Anterior cingulate cortex (tissue), 58 donors: ENCODE measurements at regions not wholly inside any gene's neighbourhood (a gene's known extent, or its start where the extent isn't known, plus 50 kb on each side); places are given as distances from the start of the nearest gene placed in this dataset.
A peak's percentile ranks its signal among the peaks of the same experiment; 100 is the strongest.
"Not testable (repeated sequence)": the region's sequence is repeated elsewhere in the genome, so short reads cannot be mapped to it uniquely, and the experiment has no call there.

Experiments
- DNase-seq, 58 donors: peaks; one replicate each; lab custom pipeline; 2025; lab: John Stamatoyannopoulos, UW

GRCh38 chr3:106332884-106333283 lies 464.1 kb upstream of the CBLB start:
- no peak for DNase-seq

- DNase-seq = no peak
These were observed 465.3 kb upstream of the CBLB start for GRCh38 chr3:106333911-106334618.

- no peak for DNase-seq
These were observed 467.8 kb upstream of the CBLB start for GRCh38 chr3:106336619-106337018.

- no peak for DNase-seq
These were observed 468.3 kb upstream of the CBLB start for GRCh38 chr3:106337116-106337515.

DNA sequence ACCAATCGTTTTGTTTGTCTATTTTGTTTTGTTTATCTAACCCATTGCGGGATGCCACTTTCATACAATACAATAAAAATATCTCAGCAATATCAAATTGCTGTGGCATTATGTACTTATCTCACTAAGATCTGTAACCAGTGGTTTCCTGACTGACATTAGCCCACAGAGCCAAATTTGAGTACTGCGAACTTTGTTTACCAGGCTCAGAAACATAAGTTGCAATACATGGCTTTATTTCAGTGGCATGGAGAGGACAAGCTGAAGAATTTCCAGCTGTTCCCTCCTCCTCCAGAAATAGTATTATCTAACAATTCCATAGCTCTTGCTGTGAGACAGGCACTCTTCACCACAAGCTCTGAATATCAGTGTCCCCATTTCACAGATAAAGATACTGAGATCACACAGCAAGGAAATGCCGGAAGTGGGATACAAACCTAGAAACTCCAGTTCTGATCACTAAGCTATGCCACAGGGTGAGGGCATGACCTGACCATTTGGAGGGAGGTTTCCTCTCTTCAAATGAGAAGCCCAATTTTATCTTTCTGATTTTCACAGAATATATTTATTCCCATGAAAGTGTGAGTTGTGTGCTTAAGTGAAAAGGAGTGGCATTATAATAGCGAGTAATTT lies 469.9 kb upstream of the CBLB start:
- DNase-seq = no peak

GRCh38 chr3:106339551-106339950 lies 470.7 kb upstream of the CBLB start:
- DNase-seq = no peak

GRCh38 chr3:106341087-106341486 lies 472.3 kb upstream of the CBLB start:
- DNase-seq = peak in 1 of 58 donors; percentile 2

GRCh38 chr3:106341586-106342162 lies 472.9 kb upstream of the CBLB start:
- no peak for DNase-seq

DNA sequence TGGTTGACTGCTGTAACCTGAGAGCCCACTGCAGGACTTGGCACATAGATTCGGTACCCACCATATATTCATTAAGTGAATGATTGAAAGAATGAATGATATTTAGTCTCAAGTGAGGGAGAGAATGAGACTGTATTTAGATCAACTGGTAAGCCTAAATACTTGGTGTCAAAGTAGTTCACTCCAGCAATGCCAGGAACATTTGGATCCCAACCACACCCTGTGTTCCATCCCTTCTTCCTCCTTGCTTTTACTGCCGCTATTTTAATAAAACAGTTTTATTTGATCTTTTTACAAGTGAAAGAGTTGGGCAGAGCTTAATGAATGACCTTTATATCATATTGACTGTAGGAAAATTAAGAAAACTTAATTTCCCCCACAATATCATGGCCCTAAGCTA lies 473.6 kb upstream of the CBLB start:
- no peak for DNase-seq

- DNase-seq = no peak
These were observed 475.0 kb upstream of the CBLB start for GRCh38 chr3:106343811-106344210.

DNA sequence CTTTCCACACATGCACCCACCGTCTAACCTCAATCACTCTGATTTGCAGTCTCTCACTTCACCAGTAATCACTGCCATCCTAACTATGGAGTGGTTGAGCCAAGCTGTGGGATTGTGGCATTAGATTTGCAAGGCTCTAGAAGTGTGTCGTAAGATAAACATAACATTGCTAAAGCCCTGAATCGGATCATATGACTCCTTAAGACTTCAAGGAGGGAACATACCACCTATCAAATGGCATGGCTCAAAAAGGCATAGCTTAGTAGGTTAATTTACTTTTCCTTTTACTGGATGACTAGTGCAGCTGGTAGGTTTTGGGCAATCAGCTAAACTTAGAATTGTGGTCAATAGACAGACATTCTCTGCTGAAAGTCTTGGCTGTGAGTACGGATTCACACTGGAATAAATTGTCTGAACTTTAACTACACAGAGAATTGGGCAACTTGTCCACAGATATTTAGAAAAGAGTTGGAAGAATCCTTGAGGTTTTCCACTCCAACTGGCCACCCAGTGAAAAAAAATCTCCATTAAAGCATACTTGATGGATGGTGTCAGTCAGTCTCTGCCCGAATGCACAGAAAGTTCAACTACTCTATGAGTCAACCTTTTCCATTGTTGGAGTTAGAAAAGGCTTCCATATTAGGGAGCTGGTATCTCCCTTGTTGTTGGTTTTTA lies 476.7 kb upstream of the CBLB start:
- no peak for DNase-seq

DNA sequence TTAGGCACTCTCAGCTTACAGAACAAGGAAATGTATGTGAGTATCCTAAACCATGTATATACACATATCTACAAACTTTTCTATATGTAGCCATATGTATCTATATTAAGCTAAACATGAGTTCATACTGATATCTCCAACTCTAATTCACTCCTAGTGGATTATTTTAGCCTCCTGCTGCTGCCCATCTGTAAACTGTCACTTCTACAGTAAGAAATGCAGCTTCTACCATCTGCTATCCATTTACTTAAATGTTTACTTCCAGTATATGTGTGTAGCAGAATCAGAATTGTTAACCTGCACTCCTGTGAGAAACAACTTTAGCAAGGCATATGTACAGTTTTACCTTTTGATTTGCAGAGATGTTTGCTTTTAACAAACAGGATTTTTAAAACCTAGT lies 478.5 kb upstream of the CBLB start:
- no peak for DNase-seq

DNA sequence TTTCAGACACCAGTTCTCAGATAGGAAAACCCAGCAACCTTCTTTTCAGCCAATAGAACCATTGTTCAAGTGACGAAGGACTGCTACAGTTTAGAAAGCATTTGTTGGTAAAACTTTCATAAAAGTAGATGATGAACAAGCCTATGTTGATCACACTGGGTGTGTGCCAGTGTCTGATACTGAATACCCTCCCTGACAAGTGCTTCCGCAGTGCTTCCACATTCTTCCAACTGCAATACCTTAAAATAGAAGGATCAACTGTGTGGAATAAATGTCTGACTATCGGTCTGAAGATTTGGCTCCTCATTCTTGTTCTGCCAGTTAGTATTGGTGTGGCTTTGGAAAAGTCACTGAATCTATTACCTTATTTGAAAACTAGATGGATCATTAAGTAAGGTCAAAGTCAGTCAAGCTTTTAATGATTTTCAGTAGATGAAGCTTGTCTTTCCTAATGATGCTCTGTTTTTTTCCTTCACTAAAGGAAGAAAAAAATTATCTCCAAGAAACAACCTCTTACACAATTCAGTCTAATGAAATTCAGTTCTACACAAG lies 479.4 kb upstream of the CBLB start:
- DNase-seq = no peak

DNA sequence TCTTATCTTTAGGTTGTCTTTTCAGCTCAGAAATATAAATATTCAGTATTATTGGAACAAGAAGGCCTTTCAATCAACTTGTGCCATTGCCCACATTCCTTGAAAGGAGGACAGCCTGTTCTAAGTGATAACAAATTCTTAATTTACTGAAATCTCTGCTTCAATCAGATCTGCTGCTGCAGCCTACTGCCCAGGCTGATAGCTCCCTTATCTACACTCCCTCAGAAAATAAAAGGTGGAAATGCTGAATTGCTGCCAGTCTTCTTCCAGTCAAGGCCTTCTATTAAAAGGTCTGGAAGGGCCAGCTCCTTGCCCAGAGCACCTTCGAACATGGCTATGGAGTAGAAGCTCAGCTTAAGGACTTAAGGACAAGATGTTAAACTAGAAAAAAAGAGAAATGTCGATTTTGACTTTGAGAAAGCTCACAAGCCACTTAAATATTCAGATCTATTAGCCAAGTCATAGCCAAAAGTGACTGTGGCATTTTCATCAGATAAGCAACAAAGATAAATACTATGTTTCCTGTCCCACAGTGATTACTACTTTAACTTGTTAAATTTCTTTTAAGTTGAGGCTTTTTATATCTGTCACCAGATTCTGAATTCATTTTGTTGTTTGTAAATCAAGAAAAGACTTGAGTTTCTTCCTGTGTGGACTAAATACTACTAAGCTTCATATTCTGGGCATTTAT lies 480.5 kb upstream of the CBLB start:
- DNase-seq = no peak

DNA sequence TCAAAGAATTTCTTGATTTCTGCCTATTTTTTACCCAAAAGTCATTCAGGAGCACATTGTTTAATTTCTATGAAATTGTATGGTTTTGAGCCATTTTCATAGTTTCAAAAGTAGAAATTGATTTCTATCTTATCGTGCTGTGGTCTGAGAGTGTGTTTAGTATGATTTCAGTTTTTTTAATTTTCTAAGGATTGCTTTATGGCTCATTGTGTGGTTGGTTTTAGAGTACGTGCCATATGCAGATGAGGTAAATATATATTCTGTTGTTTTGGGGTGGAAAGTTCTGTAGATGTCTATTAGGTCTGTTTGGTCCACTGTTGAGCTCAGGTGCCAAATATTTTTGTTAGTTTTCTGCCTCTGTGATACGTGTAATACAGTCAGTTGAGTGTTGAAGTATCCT lies 487.1 kb upstream of the CBLB start:
- DNase-seq = no peak

DNA sequence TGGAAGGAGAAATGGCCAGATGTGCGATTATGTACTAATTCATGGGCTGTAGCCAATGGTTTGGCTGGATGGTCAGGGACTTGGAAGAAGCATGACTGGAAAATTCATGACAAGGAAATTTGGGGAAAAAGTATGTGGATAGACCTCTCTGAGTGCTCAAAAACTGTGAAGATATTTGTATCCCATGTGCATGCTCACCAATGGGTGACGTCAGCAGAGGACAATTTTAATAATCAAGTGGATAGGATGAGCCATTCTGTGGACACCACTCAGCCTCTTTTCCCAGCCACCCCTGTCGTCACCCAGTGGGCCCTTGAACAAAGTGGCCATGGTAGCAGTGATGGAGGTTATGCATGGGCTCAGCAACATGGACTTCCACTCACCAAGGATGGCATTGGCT lies 490.9 kb upstream of the CBLB start:
- DNase-seq = no peak

GRCh38 chr3:106360901-106361300 lies 492.1 kb upstream of the CBLB start:
- not testable (repeated sequence) for DNase-seq

DNA sequence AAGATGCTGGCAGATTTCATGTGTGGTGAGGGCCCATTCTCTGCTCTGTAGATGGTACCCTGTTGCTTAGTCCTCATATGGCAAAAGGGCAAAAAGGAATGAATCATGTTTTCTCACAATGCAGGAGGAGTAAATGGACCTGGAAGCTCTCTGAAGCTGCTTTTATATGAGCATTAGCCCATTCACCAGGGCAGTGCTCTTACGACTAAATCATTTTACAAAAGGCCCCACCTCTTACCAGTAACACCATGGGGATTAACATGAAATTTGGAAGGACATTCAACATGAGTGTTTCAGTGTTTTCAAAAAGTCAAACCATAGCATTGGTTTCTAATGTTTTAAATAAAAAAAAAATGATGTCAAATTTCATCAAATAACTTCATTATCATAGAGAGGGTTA lies 495.7 kb upstream of the CBLB start:
- DNase-seq = no peak

DNA sequence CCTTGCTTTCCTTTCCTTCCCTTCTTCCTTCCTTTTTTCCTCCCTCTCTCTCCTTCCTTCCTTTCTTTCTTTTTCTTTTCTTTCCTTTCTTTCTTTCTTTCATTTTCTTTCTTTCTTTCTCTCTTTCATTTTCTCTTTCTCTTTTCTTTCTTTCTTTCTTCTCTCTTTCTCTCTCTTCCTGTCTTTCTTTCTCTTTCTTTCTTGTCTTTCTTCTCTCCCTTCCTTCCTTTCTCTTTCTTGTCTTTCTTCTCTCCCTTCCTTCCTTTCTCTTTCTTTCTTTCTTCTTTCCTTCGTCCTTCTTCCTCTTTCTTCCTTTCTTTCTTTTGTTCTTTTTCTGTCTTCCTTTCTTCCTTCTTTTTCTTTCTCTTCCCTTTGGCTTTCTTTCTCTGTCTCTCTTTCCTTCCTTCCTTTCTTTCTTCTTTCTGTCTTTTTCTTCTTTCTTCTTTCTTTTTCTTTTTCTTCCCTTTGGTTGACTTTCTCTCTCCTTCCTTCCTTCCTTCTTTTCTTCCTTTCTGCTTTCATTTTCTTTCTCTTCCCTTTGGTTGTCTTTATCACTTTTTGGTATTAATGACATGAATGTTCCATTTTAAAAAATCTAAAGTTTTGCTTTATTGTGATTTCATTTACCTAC lies 496.4 kb upstream of the CBLB start:
- DNase-seq = no peak

- no peak for DNase-seq
These were observed 497.5 kb upstream of the CBLB start for GRCh38 chr3:106366352-106366751.
